ENCODE measurements at regions not wholly inside any gene's neighbourhood (a gene's known extent, or its start where the extent isn't known, plus 50 kb on each side); places are given as distances from the start of the nearest gene placed in this dataset.

DNA sequence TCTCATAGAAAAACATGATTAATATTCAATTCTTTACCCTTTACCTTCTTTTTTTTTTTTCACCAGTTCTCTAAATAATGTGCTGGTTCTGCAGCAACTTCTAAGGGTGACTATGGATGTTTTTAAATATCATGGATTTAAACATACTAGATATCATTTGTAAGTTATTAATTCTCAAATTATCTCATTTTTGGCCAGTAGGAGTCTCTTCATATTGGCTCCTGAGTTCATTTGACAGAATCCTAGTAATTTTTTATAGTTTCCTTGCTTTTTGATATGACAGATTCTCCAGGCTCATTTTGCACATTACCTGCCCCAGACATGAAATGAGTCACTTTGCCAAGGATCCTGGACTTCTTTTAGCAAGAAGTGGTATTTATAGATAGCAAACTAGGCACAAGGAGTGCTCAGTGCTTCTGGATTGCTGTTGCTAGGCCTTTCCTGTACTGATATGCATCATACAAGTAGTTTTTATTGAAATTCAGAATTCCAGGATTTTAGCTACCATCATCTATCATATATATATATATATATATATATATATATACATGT is 201.3 kb upstream of the IL12B start:
- TF ChIP-seq GATA2 (IDR thresholded peaks at IDR 0.05; ENCODE audit: low read depth, low read length) (no peak), GATA3 (IDR thresholded peaks at IDR 0.05; ENCODE audit: low read depth, low read length) (no peak)

Data from SH-SY5Y (cell line).